ENCODE measurements at regions not wholly inside any gene's neighbourhood (a gene's known extent, or its start where the extent isn't known, plus 50 kb on each side); places are given as distances from the start of the nearest gene placed in this dataset.

DNA sequence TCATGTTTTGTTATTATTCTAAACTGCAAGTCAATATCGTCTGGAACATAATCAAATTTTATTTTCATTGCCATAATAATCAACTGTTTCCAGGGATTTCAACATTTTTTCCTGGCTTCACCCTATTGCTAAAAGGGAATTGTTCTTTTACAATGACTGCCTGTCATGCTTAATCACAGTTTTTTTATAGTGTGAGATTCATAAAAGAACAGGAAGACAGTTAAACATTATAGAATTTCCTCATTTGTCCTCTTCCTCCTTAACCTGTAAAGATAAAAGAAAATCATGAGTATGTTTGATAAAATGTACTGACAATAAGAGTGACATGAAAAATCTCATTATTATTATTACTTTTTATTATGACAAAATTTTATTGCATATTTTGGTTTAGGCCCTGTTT, 73.3 kb upstream of the CENPW start:
- Histone ChIP-seq H3K9ac (ENCODE audit: low read depth in 1 of 2, low read length in 2 of 2) (no peak overlapping the region), H3K4me3 (ENCODE audit: low read depth in 1 of 2, low read length in 2 of 2) (no peak overlapping the region), H3K9me3 (ENCODE audit: control insufficient read depth in 1 of 2, low read length in 2 of 2) (peaks cover 0 to 5% of the 10 kb centered on the region in 2 donors), H3K27me3 (ENCODE audit: control insufficient read depth in 1 of 2, insufficient read depth in 2 of 2, low read length in 2 of 2) (no peaks in the 10 kb centered on the region), H3K4me1 (ENCODE audit: control insufficient read depth in 1 of 2, insufficient read depth in 2 of 2, low read length in 2 of 2) (no peaks in the 10 kb centered on the region), H3K27ac (ENCODE audit: low read depth, low read length) (no peak overlapping the region), H3K36me3 (ENCODE audit: control insufficient read depth in 1 of 2, insufficient read depth in 2 of 2, low read length in 2 of 2) (no peaks in the 10 kb centered on the region)

DNA sequence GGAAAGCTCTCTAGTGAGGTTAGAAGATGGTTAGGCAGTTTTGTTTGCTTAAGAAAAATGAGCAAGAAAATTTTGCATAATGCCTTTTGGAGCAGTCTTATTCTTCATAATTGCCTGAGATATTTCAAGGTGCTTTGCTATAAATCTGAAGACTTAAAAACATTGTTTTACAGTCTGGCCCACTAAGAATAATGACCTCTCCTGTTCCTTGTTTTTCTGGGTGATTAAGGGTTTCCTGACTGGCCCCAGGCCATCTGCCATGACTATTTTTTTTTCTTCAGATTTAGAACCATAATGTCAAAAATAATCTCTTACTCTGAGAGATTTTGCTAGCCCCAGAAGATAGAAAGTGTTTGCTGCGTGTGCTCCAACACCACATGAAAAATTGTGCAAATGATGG, 72.3 kb upstream of the CENPW start:
- Histone ChIP-seq H3K4me1 (ENCODE audit: control insufficient read depth in 1 of 2, insufficient read depth in 2 of 2, low read length in 2 of 2) (no peaks in the 10 kb centered on the region), H3K27me3 (ENCODE audit: control insufficient read depth in 1 of 2, insufficient read depth in 2 of 2, low read length in 2 of 2) (no peaks in the 10 kb centered on the region), H3K4me3 (ENCODE audit: low read depth in 1 of 2, low read length in 2 of 2) (no peak overlapping the region), H3K9me3 (ENCODE audit: control insufficient read depth in 1 of 2, low read length in 2 of 2) (no peaks in the 10 kb centered on the region), H3K9ac (ENCODE audit: low read depth in 1 of 2, low read length in 2 of 2) (no peak overlapping the region), H3K36me3 (ENCODE audit: control insufficient read depth in 1 of 2, insufficient read depth in 2 of 2, low read length in 2 of 2) (no peaks in the 10 kb centered on the region), H3K27ac (ENCODE audit: low read depth, low read length) (no peak overlapping the region)

DNA sequence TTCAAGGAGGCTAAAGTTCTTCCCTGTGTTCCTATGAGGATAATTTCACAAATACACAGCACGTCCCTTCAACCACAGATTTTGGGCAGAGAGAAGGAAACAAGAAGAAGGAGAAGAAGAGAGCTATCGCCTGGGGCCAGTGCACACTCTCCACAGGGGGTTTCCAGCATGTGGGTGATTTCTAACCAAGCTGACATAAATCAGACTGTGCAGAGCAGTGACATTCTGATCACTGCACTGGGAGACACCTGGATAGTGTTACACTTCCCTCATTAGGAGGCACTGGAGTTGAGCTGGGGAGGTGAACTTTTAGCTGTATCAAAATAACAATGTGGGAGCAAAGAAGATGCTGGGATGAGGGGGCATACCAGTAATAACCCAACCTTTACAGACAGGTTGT, 71.8 kb upstream of the CENPW start:
- no peaks in the 10 kb centered on the region for H3K9me3 ChIP-seq (ENCODE audit: control insufficient read depth in 1 of 2, low read length in 2 of 2)
- no peak overlapping the region for H3K27ac ChIP-seq (ENCODE audit: low read depth, low read length)
- H3K36me3 ChIP-seq (ENCODE audit: control insufficient read depth in 1 of 2, insufficient read depth in 2 of 2, low read length in 2 of 2): no peaks in the 10 kb centered on the region
- H3K4me1 ChIP-seq (ENCODE audit: control insufficient read depth in 1 of 2, insufficient read depth in 2 of 2, low read length in 2 of 2): no peaks in the 10 kb centered on the region
- no peak overlapping the region for H3K9ac ChIP-seq (ENCODE audit: low read depth in 1 of 2, low read length in 2 of 2)
- H3K27me3 ChIP-seq (ENCODE audit: control insufficient read depth in 1 of 2, insufficient read depth in 2 of 2, low read length in 2 of 2): no peaks in the 10 kb centered on the region
- no peak overlapping the region for H3K4me3 ChIP-seq (ENCODE audit: low read depth in 1 of 2, low read length in 2 of 2)

DNA sequence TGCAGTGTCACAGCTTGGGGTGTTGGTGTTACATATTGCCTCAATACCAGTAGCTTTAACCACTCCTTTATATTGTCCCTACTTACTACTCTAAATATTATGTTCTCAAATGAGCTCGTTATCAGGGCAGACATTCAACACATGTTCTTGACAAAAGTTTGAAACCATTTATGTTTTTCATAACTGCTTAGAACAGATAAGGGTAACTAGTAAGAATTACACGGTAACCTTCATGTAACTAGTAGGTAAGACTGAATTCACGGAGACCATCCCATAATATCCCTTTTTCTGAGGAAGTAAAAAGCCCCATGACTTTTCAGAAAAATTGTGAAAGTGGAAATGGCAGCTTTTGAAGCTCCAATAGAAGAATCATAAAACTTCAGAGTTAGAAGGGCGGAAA, 59.6 kb upstream of the CENPW start:
- Histone ChIP-seq H3K4me1 (ENCODE audit: control insufficient read depth in 1 of 2, insufficient read depth in 2 of 2, low read length in 2 of 2) (no peaks in the 10 kb centered on the region), H3K9me3 (ENCODE audit: control insufficient read depth in 1 of 2, low read length in 2 of 2) (no peaks in the 10 kb centered on the region), H3K9ac (ENCODE audit: low read depth in 1 of 2, low read length in 2 of 2) (no peak overlapping the region), H3K27me3 (ENCODE audit: control insufficient read depth in 1 of 2, insufficient read depth in 2 of 2, low read length in 2 of 2) (no peaks in the 10 kb centered on the region), H3K4me3 (ENCODE audit: low read depth in 1 of 2, low read length in 2 of 2) (no peak overlapping the region), H3K27ac (ENCODE audit: low read depth, low read length) (no peak overlapping the region), H3K36me3 (ENCODE audit: control insufficient read depth in 1 of 2, insufficient read depth in 2 of 2, low read length in 2 of 2) (no peaks in the 10 kb centered on the region)

DNA sequence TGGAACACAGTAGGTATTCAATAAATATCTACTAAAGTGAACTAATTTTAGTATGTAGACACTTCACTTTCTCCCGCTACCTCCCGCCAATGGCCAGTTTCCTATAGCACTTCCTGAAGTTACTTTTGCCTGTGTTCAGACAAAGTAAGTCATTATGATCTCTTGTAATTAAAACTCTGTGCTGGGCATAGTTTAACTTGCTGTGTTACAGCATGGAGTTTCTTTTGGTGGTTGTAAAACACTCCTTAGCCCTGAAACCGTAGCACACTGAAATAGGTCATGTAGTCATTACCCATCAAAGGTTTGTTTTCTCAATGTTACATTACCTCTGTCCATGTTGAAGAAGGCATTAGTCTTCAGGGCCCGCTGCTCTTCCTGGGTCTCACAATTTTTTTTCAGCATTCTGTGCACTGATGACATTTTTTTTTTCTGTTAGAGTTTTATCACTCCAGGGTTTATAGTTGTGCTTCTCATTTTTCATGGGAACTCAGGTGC, 54.0 kb upstream of the CENPW start:
- no peak overlapping the region for H3K4me3 ChIP-seq (ENCODE audit: low read depth in 1 of 2, low read length in 2 of 2)
- H3K27ac ChIP-seq (ENCODE audit: low read depth, low read length): no peak overlapping the region
- H3K27me3 ChIP-seq (ENCODE audit: control insufficient read depth in 1 of 2, insufficient read depth in 2 of 2, low read length in 2 of 2): no peaks in the 10 kb centered on the region
- H3K9me3 ChIP-seq (ENCODE audit: control insufficient read depth in 1 of 2, low read length in 2 of 2): no peaks in the 10 kb centered on the region
- H3K9ac ChIP-seq (ENCODE audit: low read depth in 1 of 2, low read length in 2 of 2): no peak overlapping the region
- no peaks in the 10 kb centered on the region for H3K36me3 ChIP-seq (ENCODE audit: control insufficient read depth in 1 of 2, insufficient read depth in 2 of 2, low read length in 2 of 2)
- no peaks in the 10 kb centered on the region for H3K4me1 ChIP-seq (ENCODE audit: control insufficient read depth in 1 of 2, insufficient read depth in 2 of 2, low read length in 2 of 2)
